HG03354 (cell line): ENCODE measurements at regions not wholly inside any gene's neighbourhood (a gene's known extent, or its start where the extent isn't known, plus 50 kb on each side); places are given as distances from the start of the nearest gene placed in this dataset.
A peak's percentile ranks its signal among the peaks of the same experiment; 100 is the strongest.

Source experiments
- ATAC-seq: cut with Tn5 transposase; IDR thresholded peaks from one replicate; pipeline ENCODE4 v1.9.1; 2021; ENCODE audit warnings: mild to moderate bottlenecking; ENCODE audit not compliant: unreplicated experiment, poor library complexity, severe bottlenecking

- no peak for ATAC-seq
Observed at GRCh38 chr10:4208499-4208898, 423.5 kb upstream of the KLF6 start.

- ATAC-seq: no peak
Observed at GRCh38 chr10:4205113-4205512, 420.1 kb upstream of the KLF6 start.

GRCh38 chr10:4202938-4203337 lies 417.9 kb upstream of the KLF6 start:
- ATAC-seq: no peak

DNA sequence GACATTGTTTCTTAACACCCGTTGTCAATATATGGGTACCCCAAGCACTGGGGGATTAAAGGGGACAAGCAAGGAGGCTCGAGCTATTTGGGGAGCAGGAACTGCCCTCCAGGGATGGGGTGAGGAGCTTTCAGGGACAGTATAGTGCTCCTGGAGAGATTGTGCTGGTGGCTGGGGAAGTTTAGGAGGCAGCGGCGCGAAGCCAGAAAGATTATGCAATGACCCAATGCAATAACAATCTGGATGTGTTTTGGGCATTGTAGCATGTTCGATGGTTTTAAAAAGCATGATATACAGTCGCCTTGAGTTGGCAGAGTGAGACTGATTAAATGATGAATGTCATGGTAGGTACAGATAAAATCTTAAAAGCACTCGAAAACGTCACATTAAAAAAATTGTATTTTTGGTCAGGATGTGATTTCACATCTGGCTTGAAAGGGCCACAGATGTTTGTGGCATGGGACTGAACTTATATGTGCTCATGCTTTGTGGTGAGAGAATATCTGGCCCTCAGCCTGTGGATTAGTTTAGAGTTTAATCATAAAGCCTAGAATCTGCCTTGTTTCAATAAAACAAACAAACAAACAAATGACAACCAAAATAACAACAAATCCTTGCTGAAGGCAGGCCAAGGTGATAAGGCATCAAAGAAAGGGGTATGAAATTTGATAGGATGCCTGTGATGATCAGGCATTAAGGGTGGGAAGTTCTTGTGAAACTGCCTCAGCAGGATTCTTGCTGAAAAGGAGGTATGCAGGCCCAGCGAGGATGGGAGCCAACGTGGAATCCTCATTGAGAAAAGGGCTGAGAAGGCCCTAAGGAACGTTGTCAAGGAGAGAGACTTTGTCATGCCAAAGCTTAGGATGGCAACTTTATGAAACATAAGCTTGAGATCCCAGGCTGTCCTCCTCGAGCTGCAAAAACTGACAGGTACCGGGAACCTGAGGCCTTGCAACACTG lies 417.1 kb upstream of the KLF6 start:
- no peak for ATAC-seq

DNA sequence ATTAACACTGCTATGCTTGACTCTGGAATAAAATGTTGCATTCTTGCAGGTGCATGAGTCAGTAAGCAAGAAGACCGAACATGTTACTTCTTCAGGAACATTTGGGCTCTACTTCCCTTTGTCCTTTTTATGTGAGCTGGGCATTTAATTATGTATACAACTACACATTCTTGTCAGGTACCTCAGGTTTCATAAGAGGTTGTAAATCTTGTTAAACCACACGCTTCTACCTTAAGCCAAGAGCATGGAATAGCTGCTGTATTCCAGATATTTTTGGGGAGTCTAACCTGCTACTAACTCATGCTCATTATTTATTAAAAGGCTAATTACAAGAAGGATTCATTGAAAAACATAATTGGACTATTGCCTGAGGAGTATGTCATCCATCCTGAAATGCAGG lies 414.2 kb upstream of the KLF6 start:
- ATAC-seq: no peak

DNA sequence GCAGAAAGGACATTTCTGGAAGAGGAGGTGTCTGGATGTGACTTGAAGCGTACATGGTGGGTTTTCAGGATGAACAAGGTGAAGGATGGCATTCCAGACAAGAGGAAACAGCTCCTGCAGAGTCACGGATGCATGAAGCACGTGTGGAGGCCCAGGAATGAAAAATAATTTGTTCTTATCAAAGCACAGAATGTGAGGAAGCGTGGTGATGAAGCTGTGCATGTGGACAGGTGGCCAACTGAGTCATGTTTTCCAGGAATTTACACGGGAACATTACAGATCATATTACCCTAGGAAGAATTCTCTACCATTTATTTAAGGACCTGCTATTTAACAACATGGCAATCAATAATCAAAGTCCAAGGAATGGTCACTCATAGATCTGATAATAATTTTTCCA lies 413.2 kb upstream of the KLF6 start:
- ATAC-seq: no peak

- no peak for ATAC-seq
Observed at GRCh38 chr10:4197676-4198075, 412.7 kb upstream of the KLF6 start.

DNA sequence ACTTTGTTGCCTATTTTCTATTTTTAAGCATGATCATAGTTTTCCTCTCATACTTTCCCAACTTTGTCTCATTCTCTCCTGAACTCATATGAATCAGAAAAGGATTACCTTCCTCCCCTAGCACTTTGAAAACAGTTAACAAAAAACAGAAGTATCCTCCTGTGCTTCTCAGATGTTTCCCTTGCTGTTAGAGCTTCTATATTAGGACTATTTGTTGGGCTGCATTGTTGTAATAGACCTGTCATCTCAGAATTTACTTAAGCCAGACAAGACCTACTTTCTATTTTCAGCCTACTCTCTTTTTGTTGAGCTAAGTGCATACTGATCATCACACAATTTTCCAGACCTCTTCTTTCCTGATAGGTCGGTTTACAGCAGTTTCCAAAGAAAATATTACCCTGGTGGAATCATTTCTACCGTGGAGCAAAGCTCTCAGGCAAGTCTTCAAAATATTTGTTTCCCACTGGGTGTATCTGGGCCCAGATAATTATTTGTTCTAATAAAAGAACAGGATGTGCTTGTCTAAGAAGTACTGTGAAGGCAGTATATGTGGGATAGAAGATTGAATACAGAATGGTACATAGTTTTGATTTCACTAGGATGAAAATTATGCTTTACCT lies 411.9 kb upstream of the KLF6 start:
- ATAC-seq: no peak

- ATAC-seq: no peak
Observed at GRCh38 chr10:4196183-4196582, 411.2 kb upstream of the KLF6 start.

DNA sequence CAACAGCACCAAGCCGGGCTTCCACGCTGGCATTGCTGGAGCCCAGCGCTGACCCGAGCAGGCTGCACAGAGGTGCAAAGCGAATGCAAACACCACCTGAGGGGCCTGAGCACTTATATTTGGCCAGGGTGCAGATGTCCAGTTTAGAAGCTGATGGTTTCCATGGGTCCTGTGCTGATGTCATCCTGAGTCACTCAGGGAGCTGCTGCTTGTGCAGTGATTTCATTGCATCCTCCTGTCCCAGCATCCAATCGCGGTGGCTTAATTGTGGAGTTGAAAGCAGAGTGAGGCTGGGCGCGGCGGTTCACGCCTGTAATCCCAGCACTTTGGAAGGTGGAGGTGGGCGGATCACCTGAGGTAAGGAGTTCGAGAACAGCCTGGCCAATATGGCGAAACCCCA lies 410.2 kb upstream of the KLF6 start:
- no peak for ATAC-seq

DNA sequence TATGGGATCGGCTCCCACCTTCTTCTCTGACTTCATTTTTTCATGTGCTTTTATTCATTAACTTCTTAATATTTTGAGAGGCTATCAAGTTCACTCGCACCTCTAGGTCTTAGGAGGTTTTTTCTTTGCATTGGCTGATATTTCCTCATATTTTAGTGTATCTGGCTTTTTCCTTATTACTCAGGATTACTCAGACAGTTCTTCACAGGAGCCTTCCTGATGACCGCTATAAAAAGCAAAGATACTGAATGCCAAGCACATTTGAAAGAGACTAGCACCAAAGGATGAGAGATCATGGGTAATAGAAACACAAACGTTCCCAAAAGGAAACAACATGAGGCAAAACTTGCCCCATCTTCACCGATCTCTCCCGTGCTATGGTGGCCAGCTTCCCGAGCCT lies 409.2 kb upstream of the KLF6 start:
- ATAC-seq: no peak

GRCh38 chr10:4191894-4192293 lies 406.9 kb upstream of the KLF6 start:
- no peak for ATAC-seq

GRCh38 chr10:4191354-4191753 lies 406.3 kb upstream of the KLF6 start:
- ATAC-seq: no peak

- no peak for ATAC-seq
Observed at GRCh38 chr10:4190876-4191275, 405.9 kb upstream of the KLF6 start.

- no peak for ATAC-seq
Observed at GRCh38 chr10:4189281-4189680, 404.3 kb upstream of the KLF6 start.

DNA sequence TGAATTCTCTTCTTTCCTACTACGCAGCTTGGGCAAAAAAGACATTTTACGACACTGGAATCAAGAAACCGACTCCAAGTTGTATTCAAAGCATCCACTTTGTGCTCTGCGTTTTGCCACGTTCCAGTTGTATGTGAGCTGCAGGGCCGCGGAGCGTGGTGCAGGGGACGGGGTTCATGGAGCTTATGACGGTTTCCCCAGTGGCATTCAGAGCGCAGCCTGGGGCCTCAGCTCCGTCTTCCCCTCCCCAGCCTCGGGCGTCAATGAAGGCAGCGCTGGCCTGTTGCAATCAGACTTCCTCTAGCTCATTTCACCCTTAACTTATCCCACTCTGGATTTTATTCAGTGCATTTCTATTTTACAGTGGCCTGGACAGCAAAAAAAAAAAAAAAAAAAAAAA lies 403.4 kb upstream of the KLF6 start:
- ATAC-seq: no peak

GRCh38 chr10:4186849-4187540 lies 402.0 kb upstream of the KLF6 start:
- ATAC-seq: no peak

GRCh38 chr10:4183761-4184261 lies 398.8 kb upstream of the KLF6 start:
- no peak for ATAC-seq

GRCh38 chr10:4181621-4182049 lies 396.6 kb upstream of the KLF6 start:
- ATAC-seq: peak; percentile 55

DNA sequence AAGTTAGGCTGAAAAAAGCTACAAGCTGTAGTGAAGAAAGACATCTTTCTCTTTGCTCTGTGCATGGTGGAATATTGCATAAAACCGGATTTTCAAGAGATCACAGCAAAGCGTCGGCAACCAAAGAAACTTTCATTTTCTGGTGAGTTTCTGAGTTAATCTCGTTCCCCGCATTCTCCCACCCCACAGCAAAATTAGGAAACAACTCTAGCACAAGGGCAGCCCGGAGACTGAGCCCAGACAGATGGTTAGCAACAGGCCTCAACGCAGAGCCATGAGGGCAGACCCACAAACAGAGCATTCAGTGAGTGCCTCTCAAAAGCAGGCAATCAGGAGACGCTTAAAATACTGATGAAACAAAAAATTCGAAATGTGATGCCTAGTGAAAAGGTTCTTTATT lies 396.1 kb upstream of the KLF6 start:
- no peak for ATAC-seq
